Epithelial cell of proximal tubule (primary cell): ENCODE measurements at regions not wholly inside any gene's neighbourhood (a gene's known extent, or its start where the extent isn't known, plus 50 kb on each side); places are given as distances from the start of the nearest gene placed in this dataset.
"Not testable (repeated sequence)": the region's sequence is repeated elsewhere in the genome, so short reads cannot be mapped to it uniquely, and the experiment has no call there.

ENCODE experiments used
- DNase-seq: peaks from one replicate; pipeline ENCODE4 v3.0.0-alpha.2; 2011; ENCODE audit warnings: low read depth
- H3K4me3 ChIP-seq: 2 replicates; pipeline ENCODE4 v1.5.1; 2011; ENCODE audit warnings: low read depth, mild to moderate bottlenecking, low read length
- CTCF ChIP-seq: conservative IDR thresholded peaks from 2 replicates; pipeline ENCODE4 v1.5.1; 2012; ENCODE audit warnings: low read depth, mild to moderate bottlenecking, low read length

GRCh38 chr5:104053353-104053649 is 490.7 kb upstream of the NUDT12 start:
- DNase-seq = no peak
- no peak overlapping the region for H3K4me3 ChIP-seq
- no peak for TF ChIP-seq CTCF

GRCh38 chr5:104052558-104053352 is 490.2 kb upstream of the NUDT12 start:
- no peak for TF ChIP-seq CTCF
- no peak overlapping the region for H3K4me3 ChIP-seq
- DNase-seq = no peak

GRCh38 chr5:104050436-104050835 is 487.8 kb upstream of the NUDT12 start:
- no peak overlapping the region for H3K4me3 ChIP-seq
- DNase-seq = no peak
- TF ChIP-seq CTCF = no peak

- no peak for TF ChIP-seq CTCF
- no peak for DNase-seq
- H3K4me3 ChIP-seq = no peak overlapping the region
Measured at GRCh38 chr5:104049752-104050151, 487.2 kb upstream of the NUDT12 start.

GRCh38 chr5:104048231-104048630 is 485.6 kb upstream of the NUDT12 start:
- H3K4me3 ChIP-seq = no peak overlapping the region
- DNase-seq = no peak
- TF ChIP-seq CTCF = no peak

GRCh38 chr5:104045987-104046386 is 483.4 kb upstream of the NUDT12 start:
- TF ChIP-seq CTCF = no peak
- no peak overlapping the region for H3K4me3 ChIP-seq
- DNase-seq = no peak

GRCh38 chr5:104039871-104040270 is 477.3 kb upstream of the NUDT12 start:
- not testable (repeated sequence) for DNase-seq, H3K4me3 ChIP-seq

- H3K4me3 ChIP-seq, DNase-seq: not testable (repeated sequence)
Measured at GRCh38 chr5:104037136-104037535, 474.5 kb upstream of the NUDT12 start.

GRCh38 chr5:104033186-104033585 is 470.6 kb upstream of the NUDT12 start:
- H3K4me3 ChIP-seq, DNase-seq: not testable (repeated sequence)
